CD8-positive, alpha-beta memory T cell (primary cell): ENCODE measurements at regions not wholly inside any gene's neighbourhood (a gene's known extent, or its start where the extent isn't known, plus 50 kb on each side); places are given as distances from the start of the nearest gene placed in this dataset.
A peak's percentile ranks its signal among the peaks of the same experiment; 100 is the strongest.

Experiments used
- CTCF ChIA-PET: fragments of 350-600 bp; sonication (Branson Sonifier 250); formaldehyde crosslinking; loops from one replicate; lab custom pipeline; 2021; ENCODE audit warnings: antibody characterized with exemption; lab: Charles Lee
- POLR2A ChIA-PET: fragments of 350-600 bp; sonication (Branson Sonifier 250); formaldehyde crosslinking; loops from one replicate; lab custom pipeline; 2021; ENCODE audit warnings: antibody characterized with exemption; lab: Charles Lee
- DNase-seq, 5 donors: peaks; one replicate each; pipeline versions ENCODE4 v3.0.0 to v3.0.0-alpha.2; 2020 to 2022; ENCODE audit warnings: mixed read lengths in 1 of 5
- H3K27ac ChIP-seq: one replicate; pipeline ENCODE4 v1.7.0; 2013; ENCODE audit warnings: low read depth, mild to moderate bottlenecking, low read length, moderate library complexity
- H3K27me3 ChIP-seq: 2 replicates; pipeline ENCODE4 v1.7.0; 2013; ENCODE audit warnings: low read length, mild to moderate bottlenecking; ENCODE audit not compliant: insufficient read depth, poor library complexity, severe bottlenecking
- H3K36me3 ChIP-seq: 2 replicates; pipeline ENCODE4 v1.7.0; 2013; ENCODE audit warnings: mild to moderate bottlenecking, low read length, moderate library complexity; ENCODE audit not compliant: insufficient read depth
- H3K4me1 ChIP-seq: 2 replicates; pipeline ENCODE4 v1.7.0; 2013; ENCODE audit warnings: mild to moderate bottlenecking, low read length, moderate library complexity; ENCODE audit not compliant: insufficient read depth
- H3K4me3 ChIP-seq: 2 replicates; pipeline ENCODE4 v1.7.0; 2013; ENCODE audit warnings: mild to moderate bottlenecking, low read length
- H3K9me3 ChIP-seq: 2 replicates; pipeline ENCODE4 v1.7.0; 2013; ENCODE audit warnings: mild to moderate bottlenecking, low read length
- H3K27ac Mint-ChIP-seq, 8 donors: one replicate each; pipeline ENCODE4 v1.8.0; 2020 to 2021; ENCODE audit warnings: mixed read lengths in 8 of 8, mild to moderate bottlenecking in 6 of 8, inconsistent platforms in 3 of 8, moderate library complexity in 3 of 8
- H3K27me3 Mint-ChIP-seq, 2 donors: one replicate each; pipeline ENCODE4 v1.8.0; 2020 to 2021; ENCODE audit warnings: mixed read lengths in 2 of 2, mild to moderate bottlenecking in 1 of 2, moderate library complexity in 1 of 2
- H3K36me3 Mint-ChIP-seq, 3 donors: one replicate each; pipeline ENCODE4 v1.8.0; 2020 to 2021; ENCODE audit warnings: mixed read lengths in 3 of 3, inconsistent platforms in 1 of 3, mild to moderate bottlenecking in 1 of 3
- H3K4me1 Mint-ChIP-seq, 3 donors: one replicate each; pipeline ENCODE4 v1.8.0; 2020 to 2021; ENCODE audit warnings: mixed read lengths in 3 of 3, inconsistent platforms in 1 of 3, mild to moderate bottlenecking in 1 of 3
- H3K4me3 Mint-ChIP-seq, 7 donors: one replicate each; pipeline ENCODE4 v1.8.0; 2020 to 2021; ENCODE audit warnings: mixed read lengths in 7 of 7, mild to moderate bottlenecking in 6 of 7, moderate library complexity in 4 of 7, inconsistent platforms in 2 of 7
- H3K9me3 Mint-ChIP-seq, 5 donors: one replicate each; pipeline ENCODE4 v1.8.0; 2020 to 2022; ENCODE audit warnings: mixed read lengths in 5 of 5, mild to moderate bottlenecking in 3 of 5, moderate library complexity in 2 of 5, inconsistent platforms in 1 of 5

DNA sequence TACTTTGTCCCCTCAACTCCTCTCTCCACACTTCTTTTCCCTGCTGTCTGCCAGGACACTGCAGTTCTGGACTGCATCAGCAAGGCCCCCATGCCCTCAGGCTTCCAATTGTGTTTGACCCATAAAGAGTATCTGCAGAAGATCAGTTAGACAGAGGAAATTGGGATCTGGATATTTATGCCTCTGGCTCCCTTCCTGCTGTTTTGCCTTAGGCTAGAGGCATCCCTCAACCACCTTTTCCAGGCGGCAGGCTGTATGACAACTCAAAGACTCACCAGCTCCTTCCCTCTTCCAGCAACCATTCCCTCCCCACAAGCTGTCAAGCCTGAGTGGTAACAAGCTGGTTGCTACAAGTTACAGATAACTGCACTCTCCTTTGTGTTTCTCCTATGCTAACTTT, 66.4 kb upstream of the NDP start:
- Mint-ChIP-seq H3K36me3 (no peaks in the 10 kb centered on the region), H3K27me3 (peaks cover 5 to 7% of the 10 kb centered on the region in 2 donors), H3K27ac (no peak overlapping the region), H3K9me3 (no peaks in the 10 kb centered on the region), H3K4me3 (no peak overlapping the region), H3K4me1 (no peaks in the 10 kb centered on the region)
- Histone ChIP-seq H3K4me1 (no peaks in the 10 kb centered on the region), H3K27me3 (no peaks in the 10 kb centered on the region), H3K36me3 (no peaks in the 10 kb centered on the region), H3K9me3 (no peaks in the 10 kb centered on the region), H3K27ac (no peak overlapping the region), H3K4me3 (no peak overlapping the region)
- DNase-seq = no peak
- ChIA-PET POLR2A (no interaction called here), CTCF (no interaction called here)

DNA sequence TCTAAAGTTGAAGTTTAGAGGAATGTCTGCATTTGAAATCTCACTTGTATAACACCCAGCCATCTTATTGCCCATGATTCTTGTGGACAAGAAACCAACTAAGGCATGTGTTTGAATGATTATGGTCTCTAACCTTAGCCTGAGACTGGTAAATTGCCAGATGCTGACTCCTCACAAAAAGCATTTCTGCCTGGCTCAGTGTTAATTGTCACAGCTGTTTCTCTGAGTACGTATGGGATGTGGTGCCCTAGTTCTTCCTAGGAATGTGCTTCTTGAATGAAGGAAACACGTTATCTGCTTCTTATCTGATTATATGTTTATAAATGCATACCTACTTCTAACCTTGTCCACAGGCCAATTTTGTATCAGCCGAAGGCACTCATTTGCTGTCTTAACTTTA, 63.1 kb upstream of the NDP start:
- no peaks in the 10 kb centered on the region for H3K9me3 Mint-ChIP-seq

DNA sequence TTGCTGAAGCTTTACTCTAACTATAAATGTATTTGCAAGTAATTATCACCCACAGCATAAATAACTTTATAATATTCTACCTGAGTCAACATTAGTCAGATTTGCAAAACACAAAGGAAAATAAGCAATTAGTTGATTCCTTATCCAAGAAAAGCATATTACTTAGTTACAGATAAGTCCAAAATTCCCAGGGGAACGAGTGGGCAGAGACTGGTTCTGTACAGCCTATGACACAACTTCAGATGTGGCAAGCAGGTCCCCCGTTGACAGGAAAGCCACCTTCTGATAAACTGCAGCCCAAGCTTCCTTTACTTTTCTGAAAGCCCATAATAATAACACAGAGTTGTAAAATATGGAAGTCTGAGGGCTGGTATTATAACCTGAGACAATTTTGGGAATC, 62.4 kb upstream of the NDP start:
- no peak overlapping the region for H3K27ac ChIP-seq
- DNase-seq = no peak
- Mint-ChIP-seq H3K27me3 (peaks cover 5 to 8% of the 10 kb centered on the region in 2 donors), H3K9me3 (no peaks in the 10 kb centered on the region), H3K27ac (no peak overlapping the region), H3K4me3 (no peak overlapping the region), H3K36me3 (no peaks in the 10 kb centered on the region), H3K4me1 (peaks cover 16 to 22% (median 19%) of the 10 kb centered on the region in 3 donors)
- H3K9me3 ChIP-seq = no peaks in the 10 kb centered on the region
- H3K4me3 ChIP-seq = no peak overlapping the region
- H3K4me1 ChIP-seq = peaks cover 13% of the 10 kb centered on the region
- no peaks in the 10 kb centered on the region for H3K36me3 ChIP-seq
- no peaks in the 10 kb centered on the region for H3K27me3 ChIP-seq
- ChIA-PET CTCF (no interaction called here), POLR2A (no interaction called here)

More for the DNA sequence above, 63.1 kb upstream of the NDP start:
- Histone ChIP-seq H3K9me3 (no peaks in the 10 kb centered on the region), H3K4me1 (peaks cover 13% of the 10 kb centered on the region), H3K27ac (no peak overlapping the region), H3K36me3 (no peaks in the 10 kb centered on the region), H3K4me3 (no peak overlapping the region), H3K27me3 (no peaks in the 10 kb centered on the region)
- no peak overlapping the region for H3K27ac Mint-ChIP-seq
- DNase-seq = no peak
- H3K4me3 Mint-ChIP-seq = no peak overlapping the region
- ChIA-PET POLR2A (no interaction called here), CTCF (no interaction called here)
- peaks cover 13 to 15% (median 14%) of the 10 kb centered on the region in 3 donors for H3K4me1 Mint-ChIP-seq
- peaks cover 5 to 8% of the 10 kb centered on the region in 2 donors for H3K27me3 Mint-ChIP-seq
- no peaks in the 10 kb centered on the region for H3K36me3 Mint-ChIP-seq

DNA sequence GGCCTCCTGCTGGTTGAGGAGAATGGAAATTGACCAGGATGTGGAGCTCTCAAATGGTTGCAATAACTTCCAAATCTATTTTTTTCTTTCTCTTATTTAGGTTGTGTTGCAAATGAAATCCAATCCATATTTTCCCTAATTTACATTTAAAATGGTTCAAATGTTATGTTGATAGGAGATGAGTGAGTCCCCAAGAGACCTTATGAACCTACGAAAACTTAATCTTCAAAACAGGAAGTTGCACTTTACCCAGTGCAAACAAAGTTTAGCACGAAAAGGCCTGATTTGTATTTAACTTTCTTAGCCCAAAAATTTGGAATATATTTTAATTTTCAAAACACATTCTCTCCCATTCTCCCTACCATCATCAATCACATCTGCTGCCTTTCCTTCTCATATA, 59.3 kb upstream of the NDP start:
- H3K27ac ChIP-seq = no peak overlapping the region
- CTCF ChIA-PET = no interaction called here
- Mint-ChIP-seq H3K27ac (peak overlapping the region; percentile 3 to 75 (median 37)), H3K4me3 (peak overlapping the region in 3 of 7 donors; percentile 3 to 51 (median 25)), H3K4me1 (peaks cover 17 to 23% (median 22%) of the 10 kb centered on the region in 3 donors), H3K9me3 (no peaks in the 10 kb centered on the region), H3K27me3 (peaks cover 0 to 3% of the 10 kb centered on the region in 2 donors), H3K36me3 (no peaks in the 10 kb centered on the region)
- no peaks in the 10 kb centered on the region for H3K27me3 ChIP-seq
- peaks cover 13% of the 10 kb centered on the region for H3K4me1 ChIP-seq
- DNase-seq = no peak
- no peaks in the 10 kb centered on the region for H3K9me3 ChIP-seq
- POLR2A ChIA-PET = no interaction called here
- H3K4me3 ChIP-seq = no peak overlapping the region
- no peaks in the 10 kb centered on the region for H3K36me3 ChIP-seq

DNA sequence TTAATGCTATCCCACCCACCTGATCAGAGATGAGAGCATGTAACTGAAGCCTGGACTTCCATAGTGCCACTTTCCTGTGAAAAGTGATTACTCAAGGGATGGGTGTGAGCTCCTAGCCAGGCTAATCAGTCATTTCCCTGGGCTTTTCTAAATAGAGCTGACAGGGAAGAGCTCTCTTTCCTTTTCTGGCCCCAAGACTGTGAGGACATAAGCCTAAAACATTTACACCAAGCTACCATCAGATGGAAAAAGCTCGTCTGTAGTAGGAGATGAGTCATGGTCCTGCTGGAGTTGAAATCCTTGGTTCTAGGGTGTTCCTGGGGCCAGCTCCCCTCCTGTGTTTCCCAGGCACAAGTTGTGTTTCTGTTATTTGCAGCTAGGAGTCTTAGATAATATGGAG, 52.4 kb upstream of the NDP start:
- Mint-ChIP-seq H3K27ac (no peak overlapping the region), H3K27me3 (peaks cover 0 to 2% of the 10 kb centered on the region in 2 donors), H3K4me3 (no peak overlapping the region), H3K9me3 (no peaks in the 10 kb centered on the region), H3K36me3 (no peaks in the 10 kb centered on the region), H3K4me1 (peaks cover 1 to 4% (median 3%) of the 10 kb centered on the region in 3 donors)
- Histone ChIP-seq H3K4me3 (no peak overlapping the region), H3K27me3 (no peaks in the 10 kb centered on the region), H3K9me3 (no peaks in the 10 kb centered on the region), H3K36me3 (no peaks in the 10 kb centered on the region), H3K27ac (no peak overlapping the region), H3K4me1 (no peaks in the 10 kb centered on the region)
- CTCF ChIA-PET = interaction anchor here (0.5 kb wide), 1 partner anchor 488 kb away, joined by 3 read pairs; no protein-coding TSS in a partner anchor
- DNase-seq = no peak
- POLR2A ChIA-PET = no interaction called here
